Stomach (tissue), 8 donors: ENCODE measurements at regions not wholly inside any gene's neighbourhood (a gene's known extent, or its start where the extent isn't known, plus 50 kb on each side); places are given as distances from the start of the nearest gene placed in this dataset.
A peak's percentile ranks its signal among the peaks of the same experiment; 100 is the strongest.

Experiments
- DNase-seq, 2 donors: peaks; one replicate each; pipeline versions ENCODE4 v3.0.0 to v3.0.0-alpha.2; 2013 to 2019
- H3K27ac ChIP-seq, 5 donors: fragments of 200-600 bp in 4 of 5; sonication (generic) in 4 of 5; one replicate each; pipeline ENCODE4 v1.5.1; 2013 to 2019; ENCODE audit warnings: mild to moderate bottlenecking in 1 of 5, moderate library complexity in 1 of 5
- H3K27me3 ChIP-seq, 3 donors: fragments of 200-600 bp; sonication (generic); one replicate each; pipeline ENCODE4 v1.5.1; 2017 to 2019; ENCODE audit warnings: mixed run types in 1 of 3
- H3K36me3 ChIP-seq, 4 donors: fragments of 200-600 bp; sonication (generic); 1 replicate in 3 of 4; 2 replicates in 1 of 4; pipeline ENCODE4 v1.5.1; 2016 to 2019
- H3K4me1 ChIP-seq, 4 donors: fragments of 200-600 bp; sonication (generic); one replicate each; pipeline ENCODE4 v1.5.1; 2016 to 2019
- H3K4me3 ChIP-seq, 4 donors: fragments of 200-600 bp; sonication (generic) in 3 of 4; one replicate each; pipeline ENCODE4 v1.5.1; 2016 to 2019; ENCODE audit warnings: mild to moderate bottlenecking in 1 of 4
- H3K9me3 ChIP-seq, 4 donors: fragments of 200-600 bp; sonication (generic); one replicate each; pipeline ENCODE4 v1.5.1; 2016 to 2019
- EP300 ChIP-seq: sonication (generic); formaldehyde crosslinking; IDR thresholded peaks from one replicate; pipeline ENCODE4 v1.6.1; 2017; ENCODE audit warnings: antibody characterized with exemption
- POLR2A ChIP-seq, 4 donors: fragments of 450-650 bp; IDR thresholded peaks; one replicate each; pipeline ENCODE4 v1.6.1; 2016; ENCODE audit warnings: antibody characterized with exemption in 4 of 4, control low read depth in 2 of 4, mild to moderate bottlenecking in 1 of 4, moderate library complexity in 1 of 4
- POLR2AphosphoS5 ChIP-seq, 3 donors: sonication (generic); formaldehyde crosslinking; IDR thresholded peaks; one replicate each; pipeline ENCODE4 v1.6.1; 2016; ENCODE audit warnings: antibody characterized with exemption in 3 of 3
- WGBS, 5 donors: extraction: QIAGEN DNeasy Blood & Tissue Kit in 3 of 5; methylation state at CpG; one replicate each; pipeline versions ENCODE4 v1.1.5 to v1.1.7; 2013 to 2018; 5-methylcytosine and 5-hydroxymethylcytosine counted together
- intact Hi-C: fragments of 100-400 bp; cut with DNase I; formaldehyde crosslinking; loops from one replicate; pipeline ENCODE4 v1.15.1; 2023; ENCODE audit warnings: low total_unique reads
- TF ChIP-seq, protein P1 (sequence below), 7 experiments: fragments of 450-650 bp in 4 of 7; fragments of 200-600 bp in 3 of 7; sonication (generic) in 3 of 7; IDR thresholded peaks; one replicate each; pipeline ENCODE4 v1.5.1; 2016 to 2019; ENCODE audit warnings: antibody characterized with exemption in 7 of 7, control low read depth in 2 of 7, mild to moderate bottlenecking in 1 of 7
- donor health status: healthy with polysubstance abuse.
- donor health status: Bipolar disorder and iron deficiency.
- donor health status: healthy.

DNA sequence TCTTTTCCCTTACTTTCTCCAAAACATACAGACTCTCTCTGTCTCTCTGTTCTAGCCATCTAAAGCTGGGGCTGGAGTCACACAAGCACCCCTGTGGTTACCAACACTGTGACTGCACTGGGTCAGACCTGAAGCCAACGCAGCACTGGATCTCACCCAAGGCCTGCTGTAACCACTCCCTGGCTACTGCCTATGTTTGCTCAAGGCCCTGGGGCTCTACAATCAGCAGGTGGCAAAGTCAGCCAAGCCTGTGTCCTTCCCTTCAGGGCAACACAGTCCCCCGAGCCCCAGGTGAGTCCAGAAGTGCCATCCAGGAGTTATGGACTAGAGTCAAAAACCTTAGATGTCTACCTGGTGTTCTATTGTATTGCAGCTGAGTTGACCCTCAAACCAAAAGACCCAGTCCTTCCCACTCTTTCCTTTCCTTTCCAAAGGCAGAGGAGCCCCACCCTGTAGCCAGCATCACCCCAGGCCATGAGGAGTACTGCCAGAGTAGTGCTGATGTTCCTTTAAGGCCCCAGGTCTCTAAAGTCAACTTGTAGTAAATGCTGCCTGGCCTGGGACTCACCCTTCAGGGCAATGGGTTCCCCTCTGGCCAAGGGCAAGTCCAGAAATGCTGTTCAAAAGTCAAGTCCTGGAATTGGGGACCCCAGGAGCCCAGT lies 58.8 kb upstream of the RAP2C start:
- H3K4me1 ChIP-seq: no peaks in the 10 kb centered on the region
- no peaks in the 10 kb centered on the region for H3K36me3 ChIP-seq
- peak in 1 of 2 donors; percentile 77 for DNase-seq
- no peaks in the 10 kb centered on the region for H3K9me3 ChIP-seq
- WGBS, 5 donors: 35 to 56% (median 41%) methylated on average over 1 to 2 of the region's 2 CpGs
- no peaks in the 10 kb centered on the region for H3K27me3 ChIP-seq
- no peak overlapping the region for H3K27ac ChIP-seq
- intact Hi-C loops: no loop called here
- TF ChIP-seq, protein P1, sequence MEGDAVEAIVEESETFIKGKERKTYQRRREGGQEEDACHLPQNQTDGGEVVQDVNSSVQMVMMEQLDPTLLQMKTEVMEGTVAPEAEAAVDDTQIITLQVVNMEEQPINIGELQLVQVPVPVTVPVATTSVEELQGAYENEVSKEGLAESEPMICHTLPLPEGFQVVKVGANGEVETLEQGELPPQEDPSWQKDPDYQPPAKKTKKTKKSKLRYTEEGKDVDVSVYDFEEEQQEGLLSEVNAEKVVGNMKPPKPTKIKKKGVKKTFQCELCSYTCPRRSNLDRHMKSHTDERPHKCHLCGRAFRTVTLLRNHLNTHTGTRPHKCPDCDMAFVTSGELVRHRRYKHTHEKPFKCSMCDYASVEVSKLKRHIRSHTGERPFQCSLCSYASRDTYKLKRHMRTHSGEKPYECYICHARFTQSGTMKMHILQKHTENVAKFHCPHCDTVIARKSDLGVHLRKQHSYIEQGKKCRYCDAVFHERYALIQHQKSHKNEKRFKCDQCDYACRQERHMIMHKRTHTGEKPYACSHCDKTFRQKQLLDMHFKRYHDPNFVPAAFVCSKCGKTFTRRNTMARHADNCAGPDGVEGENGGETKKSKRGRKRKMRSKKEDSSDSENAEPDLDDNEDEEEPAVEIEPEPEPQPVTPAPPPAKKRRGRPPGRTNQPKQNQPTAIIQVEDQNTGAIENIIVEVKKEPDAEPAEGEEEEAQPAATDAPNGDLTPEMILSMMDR (IDR thresholded peaks at IDR 0.05): no peak
- TF ChIP-seq POLR2AphosphoS5 (IDR thresholded peaks at IDR 0.05) (no peak), POLR2A (IDR thresholded peaks at IDR 0.05) (no peak), EP300 (no peak)
- H3K4me3 ChIP-seq: no peak overlapping the region

DNA sequence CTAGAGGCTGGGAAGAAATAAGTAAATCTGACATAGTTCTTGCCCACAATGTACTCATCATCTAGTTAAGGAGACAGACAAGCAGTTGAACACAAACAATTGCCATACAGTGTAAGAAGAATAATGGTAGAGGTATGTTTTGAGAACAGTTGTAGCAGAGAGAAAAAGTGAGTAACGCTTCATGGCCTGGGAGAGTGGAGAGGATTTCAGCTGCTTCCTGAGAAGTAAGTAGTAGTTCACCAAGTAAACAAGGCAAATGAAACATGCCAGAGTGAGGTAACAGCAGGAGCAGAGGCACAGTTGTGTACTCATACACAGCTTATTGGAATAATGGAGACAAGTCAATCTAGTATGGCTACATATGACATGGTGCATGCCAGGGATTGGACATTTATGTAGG lies 53.6 kb upstream of the RAP2C start:
- intact Hi-C loops: no loop called here
- WGBS, 5 donors: 91 to 100% (median 94%) methylated on average over 1 of the region's 1 CpG
- no peaks in the 10 kb centered on the region for H3K27me3 ChIP-seq
- no peak for TF ChIP-seq POLR2A (IDR thresholded peaks at IDR 0.05)
- TF ChIP-seq POLR2AphosphoS5 (IDR thresholded peaks at IDR 0.05): no peak
- TF ChIP-seq EP300: no peak
- TF ChIP-seq, protein P1 (IDR thresholded peaks at IDR 0.05): no peak
- no peak for DNase-seq
- no peaks in the 10 kb centered on the region for H3K36me3 ChIP-seq
- no peak overlapping the region for H3K27ac ChIP-seq
- H3K4me3 ChIP-seq: no peak overlapping the region
- H3K4me1 ChIP-seq: peaks cover 0 to 10% (median 0%) of the 10 kb centered on the region in 4 donors
- no peaks in the 10 kb centered on the region for H3K9me3 ChIP-seq

DNA sequence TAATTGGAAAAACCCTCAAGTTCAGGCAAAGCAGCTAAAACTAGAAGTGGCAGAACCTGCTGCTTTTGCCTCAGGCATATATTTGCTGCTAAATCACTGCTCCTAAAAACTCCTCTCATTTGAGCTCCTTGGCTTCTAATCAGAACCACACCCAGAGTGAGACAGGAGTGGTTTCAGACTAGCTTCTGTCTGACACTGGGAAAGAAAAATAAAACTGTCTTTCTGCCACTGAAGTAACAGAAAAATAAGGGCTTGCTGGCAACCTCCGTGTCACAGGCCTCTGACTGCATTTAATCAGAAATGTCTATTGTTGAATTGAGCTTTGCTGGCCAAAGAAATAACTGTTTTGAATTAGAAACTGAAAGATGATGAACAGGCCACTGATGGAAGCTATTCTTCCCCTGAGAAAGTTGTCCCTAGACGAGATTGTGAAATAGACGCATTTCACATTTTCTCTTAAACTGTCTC lies 52.1 kb upstream of the RAP2C start:
- DNase-seq: peak in 1 of 2 donors; percentile 13
- no peaks in the 10 kb centered on the region for H3K9me3 ChIP-seq
- peaks cover 0 to 10% (median 2%) of the 10 kb centered on the region in 4 donors for H3K4me1 ChIP-seq
- intact Hi-C loops: no loop called here
- no peak overlapping the region for H3K4me3 ChIP-seq
- H3K27ac ChIP-seq: peak overlapping the region in 3 of 5 donors; percentile 31 to 59 (median 40)
- H3K36me3 ChIP-seq: no peaks in the 10 kb centered on the region
- H3K27me3 ChIP-seq: no peaks in the 10 kb centered on the region
- no peak for TF ChIP-seq EP300
- TF ChIP-seq POLR2AphosphoS5 (IDR thresholded peaks at IDR 0.05): no peak
- TF ChIP-seq, protein P1 (IDR thresholded peaks at IDR 0.05): no peak
- no peak for TF ChIP-seq POLR2A (IDR thresholded peaks at IDR 0.05)
- 32 to 72% (median 58%) methylated on average over 3 of the region's 3 CpGs for WGBS, 5 donors

DNA sequence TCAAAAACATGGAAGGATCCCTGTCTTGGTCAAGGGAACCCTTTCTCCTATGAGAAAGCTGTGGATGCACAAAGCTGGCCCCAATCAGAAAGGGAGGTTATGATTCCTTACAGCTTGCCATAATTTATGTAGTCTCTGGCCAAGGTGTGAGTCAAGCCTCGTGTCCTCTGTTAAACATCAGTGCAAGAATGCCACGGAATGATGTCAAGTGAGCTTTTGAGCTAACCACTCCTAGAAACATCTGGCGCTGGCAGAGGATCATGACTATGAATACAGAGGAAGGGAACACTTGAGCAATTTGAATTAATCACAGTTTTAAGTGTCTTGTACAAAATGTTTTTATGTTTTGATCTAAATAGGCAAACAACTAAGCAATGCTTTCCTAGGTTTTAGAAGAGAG lies 51.5 kb upstream of the RAP2C start:
- DNase-seq: peak in 1 of 2 donors; percentile 59
- Histone ChIP-seq H3K36me3 (no peaks in the 10 kb centered on the region), H3K27ac (peak overlapping the region in 2 of 5 donors; percentile 40 to 59), H3K4me1 (peaks cover 0 to 10% (median 2%) of the 10 kb centered on the region in 4 donors), H3K27me3 (no peaks in the 10 kb centered on the region), H3K4me3 (no peak overlapping the region), H3K9me3 (no peaks in the 10 kb centered on the region)
- intact Hi-C loops: no loop called here
- WGBS, 5 donors: 37 to 66% (median 44%) methylated on average over 3 of the region's 3 CpGs
- TF ChIP-seq EP300: no peak
- peak in 2 of 3 donors; percentile 28 to 62 for TF ChIP-seq POLR2AphosphoS5 (IDR thresholded peaks at IDR 0.05)

DNA sequence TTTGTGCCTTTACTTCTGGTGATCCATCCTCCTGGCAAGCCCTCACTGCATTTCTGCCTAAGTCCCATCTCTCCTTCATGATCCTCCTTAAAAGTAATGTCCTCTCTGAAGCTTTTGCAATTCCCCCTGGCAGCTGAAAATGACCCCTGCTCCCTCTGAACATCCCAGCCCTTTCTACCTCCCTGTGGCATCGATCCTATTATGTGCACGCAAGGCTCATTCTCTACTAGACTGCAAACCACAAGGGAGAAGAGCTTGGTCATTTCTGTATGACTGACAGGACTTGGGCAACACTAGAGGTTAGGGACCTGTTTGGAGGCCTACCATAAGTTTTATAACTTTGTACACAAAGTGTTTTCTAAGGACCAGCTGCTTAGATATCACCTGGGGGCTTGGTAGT lies 50.8 kb upstream of the RAP2C start:
- no peaks in the 10 kb centered on the region for H3K9me3 ChIP-seq
- 88 to 96% (median 89%) methylated on average over 2 of the region's 2 CpGs; no CpG with 5 or more reads in 1 of the 5 donors for WGBS, 5 donors
- intact Hi-C loops: no loop called here
- no peaks in the 10 kb centered on the region for H3K36me3 ChIP-seq
- TF ChIP-seq POLR2AphosphoS5 (IDR thresholded peaks at IDR 0.05) (no peak), POLR2A (IDR thresholded peaks at IDR 0.05) (no peak), EP300 (no peak)
- TF ChIP-seq, protein P1 (IDR thresholded peaks at IDR 0.05): no peak
- H3K4me3 ChIP-seq: no peak overlapping the region
- no peaks in the 10 kb centered on the region for H3K27me3 ChIP-seq
- H3K27ac ChIP-seq: peak overlapping the region in 1 of 5 donors; percentile 42
- DNase-seq: no peak
- H3K4me1 ChIP-seq: peaks cover 0 to 10% (median 2%) of the 10 kb centered on the region in 4 donors
